Left hindlimb (tissue), 1 donor: ENCODE measurements at regions not wholly inside any gene's neighbourhood (a gene's known extent, or its start where the extent isn't known, plus 50 kb on each side); places are given as distances from the start of the nearest gene placed in this dataset.

Experiments
- DNase-seq: peaks from one replicate; pipeline ENCODE4 v3.0.0-alpha.2; 2018

GRCh38 chrY:15162211-15162610 lies 637.9 kb downstream of the NLGN4Y start:
- DNase-seq: no peak

GRCh38 chrY:15179890-15180289 lies 655.6 kb downstream of the NLGN4Y start:
- no peak for DNase-seq

GRCh38 chrY:15229056-15229455 lies 704.7 kb downstream of the NLGN4Y start:
- no peak for DNase-seq

GRCh38 chrY:15239596-15240132 lies 715.3 kb downstream of the NLGN4Y start:
- no peak for DNase-seq

- no peak for DNase-seq
These were observed 735.0 kb downstream of the NLGN4Y start for GRCh38 chrY:15259286-15259685.

GRCh38 chrY:15286572-15286971 lies 762.2 kb downstream of the NLGN4Y start:
- DNase-seq: no peak

GRCh38 chrY:15289821-15290220 lies 765.5 kb downstream of the NLGN4Y start:
- DNase-seq: no peak

- DNase-seq: no peak
These were observed 768.6 kb downstream of the NLGN4Y start for GRCh38 chrY:15292881-15293280.

- DNase-seq: no peak
These were observed 777.5 kb downstream of the NLGN4Y start for GRCh38 chrY:15301879-15302278.

- DNase-seq: no peak
These were observed 787.8 kb downstream of the NLGN4Y start for GRCh38 chrY:15312166-15312565.

GRCh38 chrY:15324189-15324588 lies 799.9 kb downstream of the NLGN4Y start:
- DNase-seq: no peak

- DNase-seq: no peak
These were observed 800.9 kb downstream of the NLGN4Y start for GRCh38 chrY:15325201-15325600.

- DNase-seq: no peak
These were observed 802.3 kb downstream of the NLGN4Y start for GRCh38 chrY:15326673-15327072.

- DNase-seq: no peak
These were observed 804.5 kb downstream of the NLGN4Y start for GRCh38 chrY:15328848-15329247.

- DNase-seq: no peak
These were observed 819.2 kb downstream of the NLGN4Y start for GRCh38 chrY:15343522-15343921.

- DNase-seq: no peak
These were observed 821.3 kb downstream of the NLGN4Y start for GRCh38 chrY:15345471-15346155.

- DNase-seq: no peak
These were observed 825.0 kb downstream of the NLGN4Y start for GRCh38 chrY:15349351-15349750.

GRCh38 chrY:15355321-15355720 lies 831.0 kb downstream of the NLGN4Y start:
- no peak for DNase-seq

- no peak for DNase-seq
These were observed 836.1 kb downstream of the NLGN4Y start for GRCh38 chrY:15360471-15360870.

GRCh38 chrY:15364996-15365395 lies 840.7 kb downstream of the NLGN4Y start:
- no peak for DNase-seq

- peak; percentile 43 for DNase-seq
These were observed 844.5 kb downstream of the NLGN4Y start for GRCh38 chrY:15368786-15369185.

GRCh38 chrY:15385178-15385577 lies 860.8 kb downstream of the NLGN4Y start:
- no peak for DNase-seq

- no peak for DNase-seq
These were observed 873.4 kb downstream of the NLGN4Y start for GRCh38 chrY:15397556-15398280.

- DNase-seq: no peak
These were observed 878.1 kb downstream of the NLGN4Y start for GRCh38 chrY:15402451-15402850.
